ENCODE measurements at regions not wholly inside any gene's neighbourhood (a gene's known extent, or its start where the extent isn't known, plus 50 kb on each side); places are given as distances from the start of the nearest gene placed in this dataset.
"Not testable (repeated sequence)": the region's sequence is repeated elsewhere in the genome, so short reads cannot be mapped to it uniquely, and the experiment has no call there.

DNA sequence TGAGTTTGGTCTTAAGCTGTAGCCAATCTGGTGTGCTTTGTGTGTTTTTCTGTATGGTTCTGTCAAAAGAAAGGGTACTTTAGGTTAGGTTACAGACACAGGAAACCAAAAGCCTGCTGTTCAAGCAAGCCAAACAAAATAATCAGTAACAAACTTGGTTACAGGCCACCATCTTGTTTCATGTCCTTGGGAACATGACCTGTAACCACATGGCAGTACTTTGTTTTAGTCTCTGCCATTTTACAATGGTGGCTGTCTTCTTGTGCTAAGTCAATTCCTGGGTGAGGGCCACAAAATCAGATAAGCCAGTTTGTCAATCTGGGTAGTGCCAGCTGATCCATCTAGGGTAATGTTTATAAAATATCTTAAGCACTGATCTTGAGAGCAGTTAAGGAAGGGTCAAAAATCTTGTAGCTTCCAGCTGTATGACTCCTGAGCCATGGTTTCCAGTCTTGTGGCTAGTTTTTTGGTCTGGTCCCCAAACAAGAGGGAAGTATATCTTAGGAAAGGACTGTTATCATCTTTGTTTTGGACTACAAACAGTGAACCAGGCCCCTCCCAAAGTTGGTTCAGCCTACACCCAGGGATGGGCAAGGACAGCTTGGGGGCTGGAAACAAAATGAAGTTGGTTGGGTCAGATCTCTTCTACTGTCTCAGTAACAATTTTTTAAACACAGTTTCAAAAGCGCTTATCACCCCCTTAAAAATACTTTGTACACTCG lies 90.0 kb downstream of the IGLL5 start:
- no peak for DNase-seq (ENCODE audit: low read depth in 2 of 2)

GRCh38 chr22:22978637-22979036 lies 91.0 kb downstream of the IGLL5 start:
- no peak for DNase-seq (ENCODE audit: low read depth in 2 of 2)

DNA sequence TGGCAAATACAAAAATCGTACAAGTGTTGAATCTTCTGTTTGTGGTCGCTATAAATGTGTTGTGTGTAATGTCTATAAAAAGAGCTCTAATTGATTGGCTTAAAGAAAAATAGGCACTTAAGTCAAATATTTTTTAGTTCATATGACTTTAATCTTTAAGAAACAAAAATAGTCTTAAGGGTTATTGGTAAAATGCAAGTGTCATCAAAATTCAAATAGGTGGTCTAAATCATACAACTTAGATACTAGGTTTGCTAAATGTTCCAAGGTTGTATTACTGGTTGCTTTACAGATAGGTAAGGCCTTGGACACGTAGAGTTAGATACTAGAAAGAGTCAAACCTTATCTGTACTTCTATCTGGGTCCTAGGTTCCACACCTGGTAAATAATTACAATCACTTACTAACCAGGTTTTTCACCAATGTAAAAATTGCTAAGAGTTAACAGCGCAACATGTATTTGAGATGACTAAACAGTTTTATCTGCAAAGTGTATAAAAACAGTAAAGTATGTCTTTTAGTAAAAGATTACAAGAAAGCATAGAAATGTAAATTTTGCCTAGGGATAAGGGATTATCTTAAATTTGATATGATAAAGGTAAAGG lies 91.1 kb upstream of the GNAZ start:
- no peak for DNase-seq (ENCODE audit: low read depth in 2 of 2)

DNA sequence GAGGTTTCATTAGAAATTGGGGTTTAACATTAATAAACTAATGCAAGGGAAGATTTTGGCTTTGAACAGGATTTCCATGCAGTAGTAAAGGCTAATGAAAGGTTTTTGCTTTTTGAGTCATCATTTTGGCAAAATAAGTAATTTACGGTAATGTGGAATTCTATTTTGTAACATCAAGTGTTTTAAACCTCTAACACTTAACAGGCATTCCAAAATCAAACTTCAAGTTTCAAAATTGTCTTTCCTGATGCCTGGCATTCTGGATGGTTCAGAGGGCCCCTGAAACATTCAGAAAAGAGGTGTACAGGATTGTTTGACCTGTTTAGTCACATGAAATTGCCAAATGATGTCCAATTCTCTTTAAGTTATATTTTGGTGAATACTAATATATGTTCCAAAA lies 90.4 kb upstream of the GNAZ start:
- DNase-seq (ENCODE audit: low read depth in 2 of 2): no peak

DNA sequence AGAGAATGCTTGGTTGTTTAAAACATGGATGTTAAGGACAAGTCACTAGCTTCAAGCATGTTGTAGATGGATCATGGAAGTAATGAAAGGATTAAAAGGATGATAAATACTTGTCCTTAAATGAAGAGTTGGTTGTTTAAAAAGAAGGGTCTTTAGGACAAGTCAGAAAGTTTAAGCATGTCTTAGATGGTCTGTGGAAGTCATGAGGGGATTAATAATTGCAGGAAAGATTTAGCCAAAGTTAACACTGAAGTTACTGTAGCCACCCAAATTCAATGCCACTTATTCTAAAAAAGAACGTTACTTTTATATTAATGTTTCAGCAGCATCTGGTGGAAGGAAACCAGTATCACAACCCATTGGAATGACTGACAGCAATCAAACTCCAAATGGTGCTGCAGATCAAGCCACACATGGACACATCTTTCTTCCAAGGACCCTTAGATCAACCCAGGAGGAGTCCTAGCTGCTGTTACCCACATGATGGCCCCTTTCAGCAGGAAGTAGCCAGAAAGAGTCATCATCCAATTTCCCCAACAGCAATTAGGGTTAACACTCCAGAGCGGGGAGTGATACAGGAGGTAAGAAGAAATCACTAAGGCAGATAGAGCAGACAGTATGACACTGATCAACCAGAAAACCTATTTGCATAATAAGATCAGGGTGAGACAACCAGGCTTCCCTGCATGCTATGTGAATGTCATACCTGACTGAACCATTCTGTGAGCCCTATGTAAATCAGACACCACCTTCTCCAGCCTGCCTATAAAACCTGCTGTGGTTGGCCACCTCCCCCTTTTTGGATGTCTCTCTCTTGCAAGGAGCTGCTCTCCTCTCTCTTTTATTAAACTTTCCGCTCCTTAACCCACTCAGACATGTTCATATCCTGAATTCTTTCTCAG lies 88.4 kb upstream of the GNAZ start:
- no peak for DNase-seq (ENCODE audit: low read depth in 2 of 2)

- DNase-seq (ENCODE audit: low read depth in 2 of 2): no peak
Measured at GRCh38 chr22:22982616-22983015, 87.7 kb upstream of the GNAZ start.

GRCh38 chr22:22983123-22983522 lies 87.2 kb upstream of the GNAZ start:
- DNase-seq (ENCODE audit: low read depth in 2 of 2): no peak

- no peak for DNase-seq (ENCODE audit: low read depth in 2 of 2)
Measured at GRCh38 chr22:22983816-22984215, 86.5 kb upstream of the GNAZ start.

DNA sequence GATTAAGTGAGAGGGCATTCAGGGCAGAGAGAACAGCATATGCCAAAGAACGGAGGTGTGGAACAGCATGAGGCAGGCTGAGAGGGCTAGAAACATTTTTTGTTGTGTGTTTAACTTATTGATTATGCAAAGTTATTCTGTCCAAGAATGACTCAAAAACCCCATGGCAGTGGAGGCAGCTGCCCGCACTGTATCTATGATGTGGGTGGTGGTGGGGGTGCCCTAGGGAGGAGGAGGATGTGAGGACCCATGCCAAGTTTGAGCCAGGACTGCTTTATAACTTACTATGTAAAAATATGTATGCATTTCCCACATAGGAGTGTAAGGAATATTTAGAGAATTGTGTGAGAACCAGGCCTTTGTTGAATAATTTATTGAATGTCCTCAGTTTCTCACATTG lies 85.4 kb upstream of the GNAZ start:
- DNase-seq (ENCODE audit: low read depth in 2 of 2): no peak

- DNase-seq (ENCODE audit: low read depth in 2 of 2): no peak
Measured at GRCh38 chr22:22986008-22986407, 84.3 kb upstream of the GNAZ start.

- DNase-seq (ENCODE audit: low read depth in 2 of 2): no peak
Measured at GRCh38 chr22:22986640-22987039, 83.7 kb upstream of the GNAZ start.

GRCh38 chr22:22988150-22988549 lies 82.2 kb upstream of the GNAZ start:
- no peak for DNase-seq (ENCODE audit: low read depth in 2 of 2)

- DNase-seq (ENCODE audit: low read depth in 2 of 2): no peak
Measured at GRCh38 chr22:22988785-22989184, 81.5 kb upstream of the GNAZ start.

GRCh38 chr22:22989856-22990255 lies 80.5 kb upstream of the GNAZ start:
- DNase-seq (ENCODE audit: low read depth in 2 of 2): no peak

DNA sequence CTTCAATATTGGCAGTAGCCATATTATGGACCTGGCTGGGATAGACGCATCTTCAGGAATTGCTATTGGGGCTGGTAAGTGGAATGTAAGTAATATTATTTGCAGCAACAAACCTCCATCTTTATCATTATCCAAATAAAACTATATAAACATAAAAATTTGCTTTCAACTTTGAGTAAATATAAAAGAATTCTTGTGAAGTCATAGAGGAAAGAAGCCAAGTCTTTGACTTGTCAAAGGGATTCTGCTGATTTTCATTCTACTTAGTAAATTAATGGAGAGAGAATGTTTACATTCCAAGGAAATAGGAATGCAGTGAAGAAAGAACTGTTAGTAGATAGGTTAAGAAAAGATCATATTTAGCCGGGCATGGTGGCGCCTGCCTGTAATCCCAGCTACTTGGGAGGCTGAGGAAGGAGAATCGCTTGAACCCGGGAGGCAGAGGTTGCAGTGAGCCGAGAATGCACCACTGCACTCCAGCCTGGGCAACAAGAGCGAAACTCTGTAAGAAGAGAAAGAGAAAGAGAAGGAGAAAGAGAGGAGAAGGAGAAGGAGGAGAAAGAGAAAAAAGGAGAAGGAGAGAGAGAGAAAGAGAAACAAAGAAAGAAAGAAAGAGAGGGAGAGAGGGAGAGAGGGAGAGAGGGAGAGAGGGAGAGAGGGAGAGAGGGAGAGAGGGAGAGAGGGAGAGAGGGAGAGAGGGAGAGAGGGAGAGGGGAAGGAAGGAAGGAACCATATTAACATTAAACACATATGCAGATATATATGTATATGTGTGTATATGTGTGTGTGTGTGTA lies 79.4 kb upstream of the GNAZ start:
- not testable (repeated sequence) for DNase-seq (ENCODE audit: low read depth in 2 of 2)

- DNase-seq (ENCODE audit: low read depth in 2 of 2): no peak
Measured at GRCh38 chr22:22992474-22992873, 77.8 kb upstream of the GNAZ start.

GRCh38 chr22:22993184-22993583 lies 77.1 kb upstream of the GNAZ start:
- DNase-seq (ENCODE audit: low read depth in 2 of 2): no peak

DNA sequence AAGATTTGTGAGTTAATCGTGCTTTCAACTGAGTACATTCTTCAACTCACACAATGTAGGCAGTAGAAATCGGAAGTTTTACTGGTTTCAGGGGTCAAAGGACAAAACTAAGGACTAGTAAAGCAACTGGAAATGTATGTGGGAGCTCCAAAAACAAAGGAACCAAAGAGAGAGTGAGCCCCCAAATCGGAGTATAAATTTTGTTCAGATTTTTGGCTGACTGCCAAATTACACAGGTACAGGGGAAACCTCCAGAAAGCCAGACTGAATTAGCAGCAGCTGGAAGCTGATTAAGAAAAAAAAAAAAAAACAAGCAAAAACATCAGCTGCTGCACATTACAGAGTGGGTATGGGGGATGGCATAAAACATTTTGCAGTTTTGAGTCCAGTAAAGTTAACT lies 75.2 kb upstream of the GNAZ start:
- DNase-seq (ENCODE audit: low read depth in 2 of 2): no peak

DNA sequence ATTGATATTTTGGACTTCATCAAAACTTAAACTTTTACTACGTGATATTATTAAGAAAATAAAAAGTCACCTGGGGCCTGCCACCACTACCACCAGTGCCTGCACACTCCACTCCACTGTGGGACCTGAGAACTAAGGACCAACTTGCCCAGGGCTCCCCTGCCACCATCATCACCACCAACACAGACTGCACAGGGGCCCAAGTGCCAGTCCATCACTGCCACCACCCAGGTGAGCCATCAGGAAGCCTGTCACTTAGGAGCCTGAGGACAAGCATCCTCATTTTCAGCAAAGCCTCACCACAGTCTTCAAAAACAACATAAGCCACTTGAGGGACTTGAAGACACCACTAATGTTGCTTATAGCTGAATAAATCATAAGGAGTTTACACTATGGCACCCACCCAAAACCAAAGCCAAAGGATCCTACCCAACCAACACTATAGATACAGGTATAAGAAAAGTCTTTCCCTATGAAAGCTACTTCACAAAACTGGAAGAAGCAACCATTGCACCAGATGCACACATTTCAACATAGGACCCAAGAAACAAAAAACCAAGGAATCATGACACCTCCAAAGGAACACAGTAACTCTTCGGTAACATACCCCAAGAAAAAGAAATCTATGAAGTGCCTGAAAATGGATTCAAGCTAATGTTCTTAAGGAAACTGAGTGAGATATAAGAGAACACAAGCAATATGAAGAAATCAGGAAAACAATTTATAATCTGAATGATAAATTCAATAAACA lies 73.6 kb upstream of the GNAZ start:
- no peak for DNase-seq (ENCODE audit: low read depth in 2 of 2)

DNA sequence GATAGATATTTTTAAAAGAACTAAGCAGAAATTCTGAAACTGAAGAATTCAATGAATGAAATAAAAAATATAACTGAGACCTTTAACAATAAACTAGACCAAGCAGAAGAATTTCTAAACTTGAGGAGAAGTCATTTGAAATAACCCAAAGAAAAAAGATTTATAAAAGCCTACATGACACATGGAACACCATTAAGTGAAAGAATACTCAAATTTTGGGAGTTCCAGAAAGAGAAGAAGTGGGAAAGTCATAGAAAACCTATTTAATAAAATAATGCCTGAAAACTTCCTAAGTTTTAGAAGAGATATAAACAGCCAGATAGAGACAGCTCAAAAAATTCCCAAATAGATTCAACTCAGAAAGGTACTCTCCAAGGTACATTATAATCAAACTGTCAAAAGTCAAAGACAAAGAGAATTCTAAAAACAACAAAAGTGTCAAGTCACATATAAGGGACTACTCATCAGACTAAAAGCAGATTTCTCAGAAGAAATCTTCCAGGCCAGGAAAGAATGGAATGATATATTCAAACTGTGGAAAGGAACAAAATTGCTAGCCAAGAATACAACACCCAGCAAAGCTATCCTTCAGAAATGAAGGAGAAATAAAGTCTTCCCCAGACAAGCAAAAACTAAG lies 72.9 kb upstream of the GNAZ start:
- DNase-seq (ENCODE audit: low read depth in 2 of 2): no peak

GRCh38 chr22:22997988-22998387 lies 72.3 kb upstream of the GNAZ start:
- no peak for DNase-seq (ENCODE audit: low read depth in 2 of 2)
